ENCODE measurements at regions not wholly inside any gene's neighbourhood (a gene's known extent, or its start where the extent isn't known, plus 50 kb on each side); places are given as distances from the start of the nearest gene placed in this dataset.

- no peak for DNase-seq (ENCODE audit: low read depth)
- no peak overlapping the region for H3K4me3 ChIP-seq (ENCODE audit: low read depth, low read length)
- no peak for TF ChIP-seq CTCF (IDR thresholded peaks at IDR 0.05; ENCODE audit: insufficient read depth, low read depth, low read length, missing control alignments)
Observed at GRCh38 chr13:85303630-85304029, 495.6 kb downstream of the SLITRK6 start.

GRCh38 chr13:85298387-85298924 lies 500.8 kb downstream of the SLITRK6 start:
- no peak for DNase-seq (ENCODE audit: low read depth)
- TF ChIP-seq CTCF (IDR thresholded peaks at IDR 0.05; ENCODE audit: insufficient read depth, low read depth, low read length, missing control alignments) = no peak
- no peak overlapping the region for H3K4me3 ChIP-seq (ENCODE audit: low read depth, low read length)

- no peak for DNase-seq (ENCODE audit: low read depth)
- no peak overlapping the region for H3K4me3 ChIP-seq (ENCODE audit: low read depth, low read length)
- no peak for TF ChIP-seq CTCF (IDR thresholded peaks at IDR 0.05; ENCODE audit: insufficient read depth, low read depth, low read length, missing control alignments)
Observed at GRCh38 chr13:85288698-85289097, 510.5 kb downstream of the SLITRK6 start.

- H3K4me3 ChIP-seq (ENCODE audit: low read depth, low read length) = no peak overlapping the region
- no peak for TF ChIP-seq CTCF (IDR thresholded peaks at IDR 0.05; ENCODE audit: insufficient read depth, low read depth, low read length, missing control alignments)
- DNase-seq (ENCODE audit: low read depth) = no peak
Observed at GRCh38 chr13:85287528-85287927, 511.7 kb downstream of the SLITRK6 start.

- no peak for DNase-seq (ENCODE audit: low read depth)
- H3K4me3 ChIP-seq (ENCODE audit: low read depth, low read length) = no peak overlapping the region
- TF ChIP-seq CTCF (IDR thresholded peaks at IDR 0.05; ENCODE audit: insufficient read depth, low read depth, low read length, missing control alignments) = no peak
Observed at GRCh38 chr13:85286081-85286480, 513.1 kb downstream of the SLITRK6 start.

GRCh38 chr13:85284349-85284748 lies 514.9 kb downstream of the SLITRK6 start:
- no peak for DNase-seq (ENCODE audit: low read depth)
- TF ChIP-seq CTCF (IDR thresholded peaks at IDR 0.05; ENCODE audit: insufficient read depth, low read depth, low read length, missing control alignments) = no peak

GRCh38 chr13:85283408-85283807 lies 515.8 kb downstream of the SLITRK6 start:
- H3K4me3 ChIP-seq (ENCODE audit: low read depth, low read length) = no peak overlapping the region
- TF ChIP-seq CTCF (IDR thresholded peaks at IDR 0.05; ENCODE audit: insufficient read depth, low read depth, low read length, missing control alignments) = no peak
- no peak for DNase-seq (ENCODE audit: low read depth)

More at GRCh38 chr13:85284349-85284748, 514.9 kb downstream of the SLITRK6 start:
- H3K4me3 ChIP-seq (ENCODE audit: low read depth, low read length) = no peak overlapping the region

Measured in GM12865 (cell line).